Peyer's patch (tissue), 4 donors: ENCODE measurements at regions not wholly inside any gene's neighbourhood (a gene's known extent, or its start where the extent isn't known, plus 50 kb on each side); places are given as distances from the start of the nearest gene placed in this dataset.

Experiments used
- DNase-seq, 3 donors: peaks; one replicate each; pipeline ENCODE4 v3.0.0-alpha.2; 2017 to 2019
- H3K27ac ChIP-seq, 4 donors: fragments of 200-600 bp; sonication (generic); one replicate each; pipeline ENCODE4 v1.5.1; 2016 to 2019
- H3K27me3 ChIP-seq, 2 donors: fragments of 200-600 bp; sonication (generic); one replicate each; pipeline ENCODE4 v1.5.1; 2019
- H3K36me3 ChIP-seq, 3 donors: fragments of 200-600 bp; sonication (generic); one replicate each; pipeline ENCODE4 v1.5.1; 2016 to 2019
- H3K4me1 ChIP-seq, 4 donors: fragments of 200-600 bp; sonication (generic); one replicate each; pipeline ENCODE4 v1.5.1; 2016 to 2019
- H3K4me3 ChIP-seq, 4 donors: fragments of 200-600 bp; sonication (generic); 1 replicate in 3 of 4; 2 replicates in 1 of 4; pipeline ENCODE4 v1.5.1; 2016 to 2019; ENCODE audit warnings: mild to moderate bottlenecking in 1 of 4
- H3K9me3 ChIP-seq, 4 donors: fragments of 200-600 bp; sonication (generic); one replicate each; pipeline ENCODE4 v1.5.1; 2016 to 2019; ENCODE audit warnings: mild to moderate bottlenecking in 1 of 4
- CTCF ChIP-seq, 6 experiments: fragments of 450-650 bp in 4 of 6; fragments of 200-600 bp in 2 of 6; sonication (generic) in 1 of 6; IDR thresholded peaks; one replicate each; pipeline ENCODE4 v1.5.1; 2017 to 2019; ENCODE audit warnings: antibody characterized with exemption in 6 of 6, mild to moderate bottlenecking in 3 of 6, moderate library complexity in 1 of 6
- POLR2A ChIP-seq, 2 donors: fragments of 450-650 bp; IDR thresholded peaks; one replicate each; pipeline ENCODE4 v1.5.1; 2017; ENCODE audit warnings: antibody characterized with exemption in 2 of 2, mild to moderate bottlenecking in 2 of 2, moderate library complexity in 2 of 2

DNA sequence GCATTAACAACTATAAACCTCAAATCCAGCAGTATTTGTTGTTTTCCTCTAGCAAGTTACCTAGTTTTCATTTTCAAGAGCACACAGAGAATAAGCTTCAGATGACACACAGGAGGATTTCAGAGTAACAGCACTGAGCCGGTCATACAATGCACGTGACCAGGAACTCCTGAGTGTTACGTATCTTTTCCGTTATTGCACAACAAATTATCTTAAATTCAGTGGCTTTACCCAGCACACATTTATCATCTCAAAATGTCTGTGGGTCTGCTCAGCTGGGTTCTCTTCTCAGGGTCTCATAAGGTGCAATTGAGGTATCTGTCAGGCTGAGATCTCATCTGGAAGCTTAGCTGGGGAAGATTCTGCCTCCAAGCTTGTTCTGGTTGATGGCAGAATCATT lies 379.5 kb upstream of the KLHL29 start:
- Histone ChIP-seq H3K27ac (no peak overlapping the region), H3K27me3 (no peaks in the 10 kb centered on the region), H3K9me3 (no peaks in the 10 kb centered on the region), H3K4me3 (no peak overlapping the region), H3K4me1 (no peaks in the 10 kb centered on the region), H3K36me3 (no peaks in the 10 kb centered on the region)
- DNase-seq = no peak
- TF ChIP-seq CTCF (IDR thresholded peaks at IDR 0.05) (no peak), POLR2A (IDR thresholded peaks at IDR 0.05) (no peak)

DNA sequence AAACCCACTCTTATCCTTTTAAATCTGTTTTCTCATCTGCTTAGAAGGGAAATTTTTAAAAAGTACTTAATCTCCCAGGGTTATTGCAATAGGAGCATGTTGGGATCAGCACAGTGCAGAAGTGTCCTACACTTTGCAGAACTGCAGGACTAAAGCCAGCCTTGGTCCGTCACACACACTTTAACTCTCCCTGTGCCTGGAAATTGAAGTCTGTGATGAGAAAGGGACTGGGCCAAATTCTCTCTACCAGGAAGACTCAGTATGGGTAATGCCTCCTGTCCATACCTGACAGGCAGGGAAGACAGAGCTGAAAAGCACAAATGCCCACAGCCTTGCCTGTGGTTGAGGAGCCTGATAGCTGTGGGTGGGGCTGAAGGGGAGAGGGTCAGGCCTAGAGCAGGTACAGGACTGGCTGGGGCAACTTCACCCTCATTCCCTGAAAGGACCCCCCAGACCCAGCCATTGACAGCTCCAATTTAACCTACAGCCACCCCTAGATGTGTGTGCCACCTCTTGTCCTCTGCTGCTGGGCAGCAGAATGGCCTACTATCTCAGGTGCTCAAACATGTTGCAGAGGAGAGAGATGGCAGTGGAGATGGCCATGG lies 377.2 kb upstream of the KLHL29 start:
- no peak for TF ChIP-seq CTCF (IDR thresholded peaks at IDR 0.05)
- TF ChIP-seq POLR2A (IDR thresholded peaks at IDR 0.05) = no peak
- Histone ChIP-seq H3K4me1 (no peaks in the 10 kb centered on the region), H3K4me3 (no peak overlapping the region), H3K36me3 (no peaks in the 10 kb centered on the region), H3K9me3 (no peaks in the 10 kb centered on the region), H3K27ac (no peak overlapping the region), H3K27me3 (no peaks in the 10 kb centered on the region)
- no peak for DNase-seq

- H3K9me3 ChIP-seq = no peaks in the 10 kb centered on the region
- H3K27me3 ChIP-seq = no peaks in the 10 kb centered on the region
- no peak for DNase-seq
- no peak overlapping the region for H3K27ac ChIP-seq
- TF ChIP-seq POLR2A (IDR thresholded peaks at IDR 0.05) (no peak), CTCF (IDR thresholded peaks at IDR 0.05) (no peak)
- no peak overlapping the region for H3K4me3 ChIP-seq
- H3K36me3 ChIP-seq = no peaks in the 10 kb centered on the region
- no peaks in the 10 kb centered on the region for H3K4me1 ChIP-seq
Measured at GRCh38 chr2:23008440-23008839, 376.5 kb upstream of the KLHL29 start.

DNA sequence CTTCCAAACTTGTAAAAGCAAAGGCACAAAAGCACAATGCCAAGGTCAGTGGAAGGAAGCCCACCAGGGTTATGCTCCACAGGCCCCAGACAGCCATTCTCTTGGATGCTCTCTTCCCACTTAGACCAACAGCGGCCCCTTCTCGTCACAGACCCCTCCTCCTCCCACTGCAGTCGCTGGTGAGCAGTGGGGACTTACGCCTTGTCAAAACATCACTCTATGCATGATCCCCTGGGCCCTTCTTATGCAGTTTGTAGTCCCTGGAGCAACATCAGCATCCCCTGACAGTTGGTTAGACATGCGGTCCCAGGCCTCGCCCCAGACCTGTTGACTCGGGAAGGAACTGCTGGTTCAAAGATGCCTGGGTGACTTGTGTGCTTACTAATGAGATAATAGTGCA lies 376.0 kb upstream of the KLHL29 start:
- no peak for DNase-seq
- no peak for TF ChIP-seq POLR2A (IDR thresholded peaks at IDR 0.05)
- TF ChIP-seq CTCF (IDR thresholded peaks at IDR 0.05) = no peak
- Histone ChIP-seq H3K4me1 (no peaks in the 10 kb centered on the region), H3K27me3 (no peaks in the 10 kb centered on the region), H3K9me3 (no peaks in the 10 kb centered on the region), H3K27ac (no peak overlapping the region), H3K36me3 (no peaks in the 10 kb centered on the region), H3K4me3 (no peak overlapping the region)

GRCh38 chr2:23009545-23010149 lies 375.3 kb upstream of the KLHL29 start:
- Histone ChIP-seq H3K4me1 (no peaks in the 10 kb centered on the region), H3K4me3 (no peak overlapping the region), H3K9me3 (no peaks in the 10 kb centered on the region), H3K27ac (no peak overlapping the region), H3K36me3 (no peaks in the 10 kb centered on the region), H3K27me3 (no peaks in the 10 kb centered on the region)
- peak in 2 of 3 donors; percentile 20 to 49 for DNase-seq
- no peak for TF ChIP-seq POLR2A (IDR thresholded peaks at IDR 0.05)
- no peak for TF ChIP-seq CTCF (IDR thresholded peaks at IDR 0.05)
